Aorta (tissue), 5 donors: ENCODE measurements at regions not wholly inside any gene's neighbourhood (a gene's known extent, or its start where the extent isn't known, plus 50 kb on each side); places are given as distances from the start of the nearest gene placed in this dataset.

ENCODE experiments used
- ATAC-seq: fragments of 200-7000 bp; cut with Tn5 transposase; one replicate; pipeline ENCODE4 v1.9.1; 2022; ENCODE audit warnings: moderate library complexity; ENCODE audit not compliant: low FRiP score
- DNase-seq, 2 donors: peaks; one replicate each; pipeline ENCODE4 v3.0.0-alpha.2; 2020
- H3K27ac ChIP-seq, 2 donors: one replicate each; pipeline ENCODE4 v1.5.1; 2013; ENCODE audit warnings: low read length in 2 of 2, mild to moderate bottlenecking in 2 of 2, moderate library complexity in 2 of 2, control low read depth in 1 of 2, inconsistent platforms in 1 of 2, low read depth in 1 of 2
- H3K27me3 ChIP-seq, 2 donors: one replicate each; pipeline ENCODE4 v1.6.1; 2013; ENCODE audit warnings: control low read depth in 1 of 2, low read length in 1 of 2, mild to moderate bottlenecking in 1 of 2, moderate library complexity in 1 of 2; ENCODE audit not compliant: insufficient read depth in 2 of 2, control insufficient read depth in 1 of 2
- H3K36me3 ChIP-seq, 2 donors: one replicate each; pipeline ENCODE4 v1.6.1; 2013; ENCODE audit warnings: control low read depth in 1 of 2, low read length in 1 of 2, mild to moderate bottlenecking in 1 of 2; ENCODE audit not compliant: insufficient read depth in 2 of 2, control insufficient read depth in 1 of 2
- H3K4me1 ChIP-seq, 2 donors: one replicate each; pipeline ENCODE4 v1.6.1; 2013; ENCODE audit warnings: low read length in 2 of 2, control low read depth in 1 of 2, mild to moderate bottlenecking in 1 of 2, moderate library complexity in 1 of 2; ENCODE audit not compliant: insufficient read depth in 2 of 2, control insufficient read depth in 1 of 2
- H3K4me3 ChIP-seq, 2 donors: one replicate each; pipeline ENCODE4 v1.5.1; 2013; ENCODE audit warnings: low read length in 2 of 2, control low read depth in 1 of 2, mild to moderate bottlenecking in 1 of 2
- H3K9me3 ChIP-seq: one replicate; pipeline ENCODE4 v1.6.1; 2013; ENCODE audit warnings: mild to moderate bottlenecking, low read length; ENCODE audit not compliant: control insufficient read depth
- WGBS, 2 donors: extraction: QIAGEN DNeasy Blood & Tissue Kit; methylation state at CpG; one replicate each; pipeline ENCODE4 v1.1.7; 2013; 5-methylcytosine and 5-hydroxymethylcytosine counted together
- intact Hi-C, 2 donors: fragments of 100-400 bp; cut with DNase I; formaldehyde crosslinking; loops; one replicate each; pipeline versions ENCODE4 v1.14.2 to v1.15.0; 2022
- donor health status: healthy with polysubstance abuse.
- donor health status: Bipolar disorder and iron deficiency.
- donor health status: DM: no; HTN: no; CAD: no.
- donor health status: DM: no; HTN: no; CAD: no.
- donor health status: DM: yes; HTN: yes; CAD: no.

DNA sequence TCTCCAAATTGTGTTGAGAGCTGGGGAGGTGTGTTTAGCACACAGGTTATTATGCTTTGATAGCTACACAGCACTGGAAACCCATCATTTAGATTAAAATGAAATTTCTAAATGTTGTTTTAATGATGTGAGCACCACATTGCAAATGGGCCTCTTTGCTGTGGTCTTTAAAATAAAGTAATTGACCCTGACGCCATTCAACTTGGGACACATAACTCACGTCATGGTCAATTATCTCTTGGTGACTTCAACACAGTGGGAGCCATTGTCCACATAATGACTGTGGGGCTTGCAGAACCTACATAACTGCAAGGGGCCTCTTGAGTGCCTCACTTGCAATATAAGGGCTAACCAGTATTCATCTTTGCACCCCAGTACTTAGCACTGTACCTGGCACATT is 280.4 kb downstream of the HLX start:
- Histone ChIP-seq H3K4me1 (peaks cover 0 to 2% of the 10 kb centered on the region in 2 donors), H3K36me3 (no peaks in the 10 kb centered on the region), H3K27me3 (no peaks in the 10 kb centered on the region), H3K27ac (no peak overlapping the region), H3K9me3 (no peaks in the 10 kb centered on the region), H3K4me3 (no peak overlapping the region)
- intact Hi-C loops: no loop called here
- DNase-seq: no peak
- no peak for ATAC-seq
- WGBS, 2 donors: 82 to 88% methylated on average over 2 of the region's 2 CpGs

GRCh38 chr1:221161571-221162041 is 282.4 kb downstream of the HLX start:
- Histone ChIP-seq H3K4me3 (no peak overlapping the region), H3K9me3 (no peaks in the 10 kb centered on the region), H3K36me3 (no peaks in the 10 kb centered on the region), H3K27me3 (no peaks in the 10 kb centered on the region), H3K4me1 (peaks cover 0 to 2% of the 10 kb centered on the region in 2 donors), H3K27ac (no peak overlapping the region)
- DNase-seq (no peak), ATAC-seq (peak; percentile 68)
- WGBS, 2 donors: 0 to 4% methylated on average over 1 of the region's 1 CpG
- intact Hi-C loops: no loop called here

DNA sequence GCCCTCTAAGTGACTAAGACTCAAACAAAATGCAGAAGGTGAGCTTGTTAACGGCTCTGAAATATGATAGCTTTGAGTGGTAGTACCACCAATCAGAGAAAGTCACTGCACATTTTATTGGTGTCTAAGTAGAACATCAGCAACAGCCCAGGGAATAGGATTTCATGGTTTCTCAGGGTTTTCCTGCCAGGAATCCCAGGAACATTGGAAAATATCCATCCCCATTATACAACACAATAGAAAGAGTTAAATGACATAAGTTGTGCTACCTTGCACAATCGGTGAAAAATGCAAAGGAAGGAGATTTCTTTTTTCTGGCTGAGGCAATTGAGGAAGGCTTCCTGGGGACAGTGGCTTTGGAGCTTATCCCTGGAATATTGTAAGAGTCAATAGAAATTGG is 283.1 kb downstream of the HLX start:
- Histone ChIP-seq H3K36me3 (no peaks in the 10 kb centered on the region), H3K4me1 (peaks cover 0 to 2% of the 10 kb centered on the region in 2 donors), H3K27ac (no peak overlapping the region), H3K9me3 (no peaks in the 10 kb centered on the region), H3K27me3 (no peaks in the 10 kb centered on the region), H3K4me3 (no peak overlapping the region)
- DNase-seq (no peak), ATAC-seq (no peak)
- intact Hi-C loops: no loop called here
- WGBS, 2 donors: 61 to 74% methylated on average over 2 of the region's 2 CpGs

GRCh38 chr1:221162939-221163338 is 283.7 kb downstream of the HLX start:
- ATAC-seq (no peak), DNase-seq (no peak)
- intact Hi-C loops: no loop called here
- H3K36me3 ChIP-seq: no peaks in the 10 kb centered on the region
- no peak overlapping the region for H3K27ac ChIP-seq
- no peaks in the 10 kb centered on the region for H3K9me3 ChIP-seq
- WGBS, 2 donors: 92 to 96% methylated on average over 2 of the region's 2 CpGs
- H3K4me3 ChIP-seq: no peak overlapping the region
- no peaks in the 10 kb centered on the region for H3K27me3 ChIP-seq
- peaks cover 0 to 2% of the 10 kb centered on the region in 2 donors for H3K4me1 ChIP-seq

GRCh38 chr1:221164029-221164428 is 284.8 kb downstream of the HLX start:
- 88 to 89% methylated on average over 1 of the region's 1 CpG for WGBS, 2 donors
- Histone ChIP-seq H3K9me3 (no peaks in the 10 kb centered on the region), H3K4me3 (no peak overlapping the region), H3K27ac (no peak overlapping the region), H3K36me3 (no peaks in the 10 kb centered on the region), H3K27me3 (no peaks in the 10 kb centered on the region), H3K4me1 (peaks cover 0 to 2% of the 10 kb centered on the region in 2 donors)
- no peak for DNase-seq
- intact Hi-C loops: no loop called here
- ATAC-seq: no peak

- Histone ChIP-seq H3K4me1 (peaks cover 0 to 2% of the 10 kb centered on the region in 2 donors), H3K9me3 (no peaks in the 10 kb centered on the region), H3K27ac (no peak overlapping the region), H3K27me3 (no peaks in the 10 kb centered on the region), H3K36me3 (no peaks in the 10 kb centered on the region), H3K4me3 (no peak overlapping the region)
- DNase-seq (no peak), ATAC-seq (no peak)
- intact Hi-C loops: no loop called here
- WGBS, 2 donors: 83 to 84% methylated on average over 4 of the region's 4 CpGs
Measured at GRCh38 chr1:221164951-221165838, 286.0 kb downstream of the HLX start.

DNA sequence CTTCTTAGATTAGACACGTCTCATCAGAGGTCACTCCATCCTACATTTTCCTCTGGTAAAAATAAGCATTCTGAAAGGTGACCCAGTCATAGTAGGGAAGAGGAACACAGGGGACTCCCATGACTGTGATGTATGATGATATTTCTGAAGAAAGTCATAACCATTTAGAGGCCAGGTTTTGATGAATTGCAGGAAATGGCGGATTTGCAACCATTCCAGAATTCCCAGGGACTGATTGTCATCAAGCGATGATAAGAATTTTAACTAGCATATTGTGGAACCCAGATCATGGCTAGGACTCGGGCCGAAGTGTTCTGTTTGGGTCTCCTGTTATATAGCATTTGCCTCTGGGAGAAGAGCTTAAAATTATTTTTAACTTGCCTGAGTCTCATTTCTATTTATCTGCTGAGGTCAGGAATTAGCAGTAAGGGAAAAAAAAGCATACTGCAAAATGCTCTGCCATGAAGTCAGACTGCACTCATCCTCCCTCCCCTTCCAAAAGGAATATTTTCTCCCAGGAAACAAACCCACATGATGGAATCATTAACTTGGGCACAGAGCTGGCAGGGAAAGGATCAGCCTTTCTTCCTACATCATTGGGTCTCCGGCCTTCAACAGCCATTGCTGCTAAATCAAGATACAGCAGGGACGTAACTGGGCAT is 286.7 kb downstream of the HLX start:
- DNase-seq: no peak
- no peak for ATAC-seq
- Histone ChIP-seq H3K36me3 (no peaks in the 10 kb centered on the region), H3K4me1 (peaks cover 0 to 2% of the 10 kb centered on the region in 2 donors), H3K9me3 (no peaks in the 10 kb centered on the region), H3K27me3 (no peaks in the 10 kb centered on the region), H3K27ac (no peak overlapping the region), H3K4me3 (no peak overlapping the region)
- intact Hi-C loops: no loop called here
- 31 to 37% methylated on average over 7 of the region's 7 CpGs for WGBS, 2 donors

DNA sequence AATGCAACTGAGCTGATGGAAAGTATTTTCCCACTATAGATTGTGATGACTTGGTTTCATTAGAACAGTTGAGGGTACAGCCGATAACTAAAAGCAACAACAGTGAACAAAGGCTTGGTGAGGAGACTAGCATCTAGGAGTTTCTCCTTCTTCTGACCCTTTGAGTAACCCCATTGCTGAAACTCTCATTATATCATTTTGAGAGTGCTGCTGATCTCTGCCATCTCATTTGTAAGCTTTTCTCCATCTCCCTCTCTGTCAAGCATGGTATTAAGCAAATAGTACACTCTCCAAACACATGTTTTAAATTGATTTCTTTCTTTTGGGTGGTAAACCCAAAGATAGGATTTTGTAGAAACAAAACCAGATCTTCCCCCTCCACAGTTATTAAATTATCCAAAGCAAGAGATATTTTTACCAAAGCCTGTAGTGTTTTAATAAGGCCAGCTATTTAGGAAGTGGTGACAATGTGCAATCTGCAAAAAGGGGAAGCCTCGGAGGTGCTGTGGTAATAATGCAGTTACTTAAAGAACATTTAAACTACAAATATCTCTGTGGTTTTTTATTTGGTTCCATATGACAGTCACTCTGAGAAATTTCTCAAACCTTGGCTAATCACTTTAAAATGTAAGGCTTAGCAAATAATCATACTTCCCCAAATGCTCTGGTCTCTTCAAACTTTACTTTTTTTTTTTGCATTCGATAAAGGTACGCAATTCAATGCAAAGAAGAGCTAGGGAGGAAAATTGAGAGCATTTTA is 287.5 kb downstream of the HLX start:
- Histone ChIP-seq H3K4me3 (no peak overlapping the region), H3K27ac (no peak overlapping the region), H3K27me3 (no peaks in the 10 kb centered on the region), H3K4me1 (peaks cover 0 to 2% of the 10 kb centered on the region in 2 donors), H3K36me3 (no peaks in the 10 kb centered on the region), H3K9me3 (no peaks in the 10 kb centered on the region)
- WGBS, 2 donors: 91 to 93% methylated on average over 4 of the region's 4 CpGs
- ATAC-seq: no peak
- intact Hi-C loops: no loop called here
- no peak for DNase-seq
